IMR-90 (cell line): ENCODE measurements at regions not wholly inside any gene's neighbourhood (a gene's known extent, or its start where the extent isn't known, plus 50 kb on each side); places are given as distances from the start of the nearest gene placed in this dataset.
"Not testable (repeated sequence)": the region's sequence is repeated elsewhere in the genome, so short reads cannot be mapped to it uniquely, and the experiment has no call there.

Experiments used
- ATAC-seq: fragments of 200-7000 bp; cut with Tn5 transposase; 2 replicates; pipeline ENCODE4 v1.9.1; 2020; ENCODE audit warnings: low read depth, mild to moderate bottlenecking, moderate library complexity
- BruUV-seq: library from RNA; stranded (reverse); fragments of 400-500 nt; replicated peaks from 2 replicates; lab custom pipeline; 2021; lab: Mats Ljungman, UMichigan
- CTCF ChIA-PET: fragments of 300-600 bp; formaldehyde crosslinking; extraction: SDS; loops from one replicate; lab custom pipeline; 2021; ENCODE audit warnings: antibody characterized with exemption; lab: Yijun Ruan, JAX
- POLR2A ChIA-PET: fragments of 300-600 bp; sonication (Branson Sonifier 250); formaldehyde crosslinking; loops from one replicate; lab custom pipeline; 2022; ENCODE audit warnings: antibody characterized with exemption; ENCODE audit not compliant: unreplicated experiment; lab: Charles Lee
- DNase-seq: peaks from one replicate; pipeline ENCODE4 v3.0.0; 2013
- H2AFZ ChIP-seq: replicated peaks from 2 replicates; pipeline ENCODE3; 2013; ENCODE audit warnings: low read length, mild to moderate bottlenecking; ENCODE audit not compliant: poor library complexity
- H2AK5ac ChIP-seq: 2 replicates; pipeline ENCODE4 v1.6.1; 2013; ENCODE audit warnings: low read depth, low read length, inconsistent platforms
- H2AK9ac ChIP-seq: replicated peaks from 2 replicates; pipeline ENCODE3; 2013; ENCODE audit warnings: mild to moderate bottlenecking, low read depth, low read length, moderate library complexity; ENCODE audit not compliant: poor library complexity
- H2BK120ac ChIP-seq: 2 replicates; pipeline ENCODE4 v1.6.1; 2013; ENCODE audit warnings: low read depth, low read length, inconsistent platforms
- H2BK15ac ChIP-seq: 3 replicates; pipeline ENCODE4 v1.6.1; 2013; ENCODE audit warnings: low read depth, low read length, inconsistent platforms
- H2BK20ac ChIP-seq: 2 replicates; pipeline ENCODE4 v1.6.1; 2013; ENCODE audit warnings: low read depth, mild to moderate bottlenecking, inconsistent platforms, low read length, moderate library complexity
- H2BK5ac ChIP-seq: 2 replicates; pipeline ENCODE4 v1.6.1; 2013; ENCODE audit warnings: mild to moderate bottlenecking, low read depth, low read length, inconsistent platforms; ENCODE audit not compliant: poor library complexity, severe bottlenecking
- H3K14ac ChIP-seq: replicated peaks from 2 replicates; pipeline ENCODE4 v1.6.1; 2013; ENCODE audit warnings: low read depth, low read length, inconsistent platforms
- H3K18ac ChIP-seq: 2 replicates; pipeline ENCODE4 v1.6.1; 2013; ENCODE audit warnings: low read depth, low read length, control low read depth
- H3K23ac ChIP-seq: 2 replicates; pipeline ENCODE4 v1.6.1; 2013; ENCODE audit warnings: low read depth, low read length, inconsistent platforms
- H3K27ac ChIP-seq: 2 replicates; pipeline ENCODE4 v1.5.1; 2013; ENCODE audit warnings: mild to moderate bottlenecking, control low read depth, low read length; ENCODE audit not compliant: insufficient read depth
- H3K27me3 ChIP-seq: 2 replicates; pipeline ENCODE4 v1.6.1; 2013; ENCODE audit warnings: low read length; ENCODE audit not compliant: control insufficient read depth, insufficient read depth
- H3K36me3 ChIP-seq: 2 replicates; pipeline ENCODE4 v1.6.1; 2013; ENCODE audit warnings: low read length, mixed read lengths; ENCODE audit not compliant: control insufficient read depth, insufficient read depth
- H3K4ac ChIP-seq: 2 replicates; pipeline ENCODE4 v1.6.1; 2013; ENCODE audit warnings: low read depth, low read length, inconsistent platforms
- H3K4me1 ChIP-seq: 2 replicates; pipeline ENCODE4 v1.6.1; 2013; ENCODE audit warnings: low read length, mixed read lengths; ENCODE audit not compliant: control insufficient read depth, insufficient read depth
- H3K4me2 ChIP-seq: 2 replicates; pipeline ENCODE4 v1.6.1; 2013; ENCODE audit warnings: low read depth, mild to moderate bottlenecking, control low read depth, low read length, moderate library complexity
- H3K4me3 ChIP-seq: 2 replicates; pipeline ENCODE4 v1.5.1; 2013; ENCODE audit warnings: low read depth, mild to moderate bottlenecking, control low read depth, low read length, moderate library complexity; ENCODE audit not compliant: insufficient read depth
- H3K56ac ChIP-seq: 2 replicates; pipeline ENCODE4 v1.6.1; 2013; ENCODE audit warnings: low read length, inconsistent platforms; ENCODE audit not compliant: insufficient read depth; ENCODE audit errors: extremely low read depth
- H3K79me1 ChIP-seq, 2 experiments: 2 replicates each; pipeline ENCODE4 v1.6.1; 2013; ENCODE audit warnings: low read length in 2 of 2, inconsistent platforms in 1 of 2, low read depth in 1 of 2
- H3K9ac ChIP-seq: 2 replicates; pipeline ENCODE4 v1.6.1; 2013; ENCODE audit warnings: low read depth, low read length, control low read depth
- H3K9me1 ChIP-seq: 2 replicates; pipeline ENCODE4 v1.6.1; 2013; ENCODE audit warnings: low read length, inconsistent platforms; ENCODE audit not compliant: insufficient read depth
- H3K9me3 ChIP-seq: 2 replicates; pipeline ENCODE4 v1.6.1; 2013; ENCODE audit warnings: low read length; ENCODE audit not compliant: control insufficient read depth, insufficient read depth
- H4K20me1 ChIP-seq: 2 replicates; pipeline ENCODE4 v1.6.1; 2013; ENCODE audit warnings: low read length, inconsistent platforms; ENCODE audit not compliant: insufficient read depth
- H4K5ac ChIP-seq: 2 replicates; pipeline ENCODE4 v1.6.1; 2013; ENCODE audit warnings: mild to moderate bottlenecking, low read depth, low read length, control low read depth
- H4K8ac ChIP-seq, 2 experiments: 2 replicates each; pipeline ENCODE4 v1.6.1; 2013; ENCODE audit warnings: low read depth in 2 of 2, low read length in 2 of 2, control low read depth in 1 of 2, inconsistent platforms in 1 of 2
- H4K91ac ChIP-seq: 2 replicates; pipeline ENCODE4 v1.6.1; 2013; ENCODE audit warnings: low read depth, low read length, inconsistent platforms; ENCODE audit not compliant: insufficient read depth
- NFE2L2 ChIP-seq: fragments of 150-350 bp; IDR thresholded peaks from 2 replicates; pipeline ENCODE4 v1.6.1; 2016; ENCODE audit warnings: low read depth, mild to moderate bottlenecking, low read length
- WGBS, 2 experiments: methylation state at CpG; one replicate each; pipeline versions ENCODE4 v1.1.5 to v1.1.7; 2013; ENCODE audit warnings: missing lambda C conversion rate in 2 of 2; ENCODE audit not compliant: insufficient read length in 1 of 2; ENCODE audit errors: extremely low coverage in 2 of 2; 5-methylcytosine and 5-hydroxymethylcytosine counted together
- dilution Hi-C: fragments of 300-500 bp; cut with HindIII; formaldehyde crosslinking; loops from one replicate; pipeline ENCODE4 v1.14.3; 2018; ENCODE audit warnings: low sequenced_read_pairs; ENCODE audit not compliant: unreplicated experiment
- in situ Hi-C: fragments of 300-500 bp; cut with MboI; formaldehyde crosslinking; loops from 3 replicates; pipeline ENCODE4 v1.14.3; 2019; ENCODE audit warnings: low sequenced_read_pairs, inconsistent platforms, mixed read lengths
- intact Hi-C: fragments of 100-400 bp; cut with micrococcal nuclease; formaldehyde crosslinking; loops from 2 replicates; pipeline ENCODE4 v1.10.0; 2022

- dilution Hi-C loops, H3K79me1 ChIP-seq, H2BK120ac ChIP-seq, CTCF ChIA-PET, H2AK9ac ChIP-seq, H3K9me1 ChIP-seq, H2BK5ac ChIP-seq, H3K18ac ChIP-seq, H2BK20ac ChIP-seq, H3K56ac ChIP-seq, H3K9ac ChIP-seq, H3K4me3 ChIP-seq, H3K4ac ChIP-seq, H3K27me3 ChIP-seq, H4K5ac ChIP-seq, H2AFZ ChIP-seq, H3K27ac ChIP-seq, H3K4me1 ChIP-seq, POLR2A ChIA-PET, intact Hi-C loops, H3K4me2 ChIP-seq, H3K14ac ChIP-seq, H2BK15ac ChIP-seq, BruUV-seq, H3K23ac ChIP-seq, H4K20me1 ChIP-seq, in situ Hi-C loops, H4K91ac ChIP-seq, H3K36me3 ChIP-seq, H3K9me3 ChIP-seq, ATAC-seq, H4K8ac ChIP-seq: not testable (repeated sequence)
- no CpG with 5 or more reads among the region's 5 CpGs for WGBS, 2 experiments
- peak; percentile 13 for DNase-seq
- peak overlapping the region; percentile 59; the same call in 1 of the 2 replicates for H2AK5ac ChIP-seq
- TF ChIP-seq NFE2L2: 0 out of 2 replicates have a peak, but pooled peaks have one; percentile 14
Measured at GRCh38 chr15:38799202-38799601, 234.6 kb upstream of the RASGRP1 start.
